Spleen (tissue), 7 donors: ENCODE measurements at regions not wholly inside any gene's neighbourhood (a gene's known extent, or its start where the extent isn't known, plus 50 kb on each side); places are given as distances from the start of the nearest gene placed in this dataset.

Experiments used
- POLR2A ChIP-seq, 3 donors: fragments of 450-650 bp; IDR thresholded peaks; one replicate each; pipeline ENCODE4 v1.5.1; 2017; ENCODE audit warnings: antibody characterized with exemption in 3 of 3, mild to moderate bottlenecking in 1 of 3
- POLR2AphosphoS5 ChIP-seq, 3 donors: sonication (generic); formaldehyde crosslinking; IDR thresholded peaks; one replicate each; pipeline ENCODE4 v1.5.1; 2017; ENCODE audit warnings: antibody characterized with exemption in 3 of 3
- TF ChIP-seq, protein P1 (sequence below), 11 experiments: fragments of 200-600 bp in 7 of 11; fragments of 450-650 bp in 4 of 11; sonication (generic) in 4 of 11; IDR thresholded peaks in 8 of 11; conservative IDR thresholded peaks in 3 of 11; 1 replicate in 7 of 11; 2 replicates in 4 of 11; pipeline versions ENCODE4 v1.4.0 to v1.8.0; 2016 to 2021; ENCODE audit warnings: antibody characterized with exemption in 11 of 11, inconsistent platforms in 4 of 11, mild to moderate bottlenecking in 1 of 11
- donor health status: DM: no; HTN: no; CAD: no; lungs with moderate emphysema.
- donor health status: DM: no; HTN: no; CAD: no.
- donor health status: DM: no; HTN: no; CAD: no.

DNA sequence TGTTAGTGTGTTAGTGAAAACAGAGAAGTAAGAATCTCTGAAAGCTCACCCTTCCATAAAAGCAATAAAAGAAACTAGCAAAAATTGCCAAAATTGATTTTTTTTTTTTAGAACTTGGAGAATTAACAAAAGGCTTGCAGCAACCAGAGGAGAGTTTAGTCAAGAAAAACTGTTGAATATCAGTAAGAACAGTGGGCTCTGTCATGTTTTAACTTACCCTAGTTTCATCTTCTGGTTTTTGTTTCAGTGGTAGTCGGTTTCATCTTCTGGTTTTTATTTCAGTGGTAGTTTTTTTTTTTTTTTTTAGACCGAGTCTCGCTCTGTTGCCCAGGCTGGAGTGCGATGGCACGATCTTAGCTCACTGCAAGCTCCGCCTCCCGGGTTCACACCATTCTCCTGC lies 580.9 kb downstream of the NYAP2 start:
- TF ChIP-seq, protein P1, sequence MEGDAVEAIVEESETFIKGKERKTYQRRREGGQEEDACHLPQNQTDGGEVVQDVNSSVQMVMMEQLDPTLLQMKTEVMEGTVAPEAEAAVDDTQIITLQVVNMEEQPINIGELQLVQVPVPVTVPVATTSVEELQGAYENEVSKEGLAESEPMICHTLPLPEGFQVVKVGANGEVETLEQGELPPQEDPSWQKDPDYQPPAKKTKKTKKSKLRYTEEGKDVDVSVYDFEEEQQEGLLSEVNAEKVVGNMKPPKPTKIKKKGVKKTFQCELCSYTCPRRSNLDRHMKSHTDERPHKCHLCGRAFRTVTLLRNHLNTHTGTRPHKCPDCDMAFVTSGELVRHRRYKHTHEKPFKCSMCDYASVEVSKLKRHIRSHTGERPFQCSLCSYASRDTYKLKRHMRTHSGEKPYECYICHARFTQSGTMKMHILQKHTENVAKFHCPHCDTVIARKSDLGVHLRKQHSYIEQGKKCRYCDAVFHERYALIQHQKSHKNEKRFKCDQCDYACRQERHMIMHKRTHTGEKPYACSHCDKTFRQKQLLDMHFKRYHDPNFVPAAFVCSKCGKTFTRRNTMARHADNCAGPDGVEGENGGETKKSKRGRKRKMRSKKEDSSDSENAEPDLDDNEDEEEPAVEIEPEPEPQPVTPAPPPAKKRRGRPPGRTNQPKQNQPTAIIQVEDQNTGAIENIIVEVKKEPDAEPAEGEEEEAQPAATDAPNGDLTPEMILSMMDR (IDR thresholded peaks at IDR 0.05 in 8 of 11, conservative IDR thresholded peaks at IDR 0.05 in 3 of 11), result no peak
- TF ChIP-seq POLR2AphosphoS5 (IDR thresholded peaks at IDR 0.05), result no peak
- TF ChIP-seq POLR2A (IDR thresholded peaks at IDR 0.05), result no peak
